GM12891 (cell line): ENCODE measurements at regions not wholly inside any gene's neighbourhood (a gene's known extent, or its start where the extent isn't known, plus 50 kb on each side); places are given as distances from the start of the nearest gene placed in this dataset.

Experiments used
- POLR2A ChIP-seq: IDR thresholded peaks from 2 replicates; pipeline ENCODE4 v1.6.1; 2011; ENCODE audit warnings: low read depth, low read length, control low read depth
- POLR2AphosphoS5 ChIP-seq: IDR thresholded peaks from 2 replicates; pipeline ENCODE4 v1.6.1; 2011; ENCODE audit warnings: low read depth, low read length, control low read depth

GRCh38 chr12:28776220-28776619 lies 372.9 kb upstream of the FAR2 start:
- TF ChIP-seq POLR2AphosphoS5 (no peak), POLR2A (no peak)
